HT-29 (cell line): ENCODE measurements at regions not wholly inside any gene's neighbourhood (a gene's known extent, or its start where the extent isn't known, plus 50 kb on each side); places are given as distances from the start of the nearest gene placed in this dataset.

Source experiments
- DNase-seq: peaks from one replicate; pipeline ENCODE4 v3.0.0-alpha.2; 2015; ENCODE audit warnings: low spot score

- DNase-seq: no peak
These were observed 517.9 kb downstream of the MTRR start for GRCh38 chr5:8386719-8387288.

- DNase-seq: no peak
These were observed 523.0 kb downstream of the MTRR start for GRCh38 chr5:8391911-8392310.

GRCh38 chr5:8393240-8393639, 524.3 kb downstream of the MTRR start:
- DNase-seq: no peak

GRCh38 chr5:8394965-8395364, 526.0 kb downstream of the MTRR start:
- DNase-seq: peak; percentile 52

- DNase-seq: no peak
These were observed 527.3 kb downstream of the MTRR start for GRCh38 chr5:8396246-8396645.

GRCh38 chr5:8396756-8397155, 527.8 kb downstream of the MTRR start:
- no peak for DNase-seq

- no peak for DNase-seq
These were observed 530.5 kb downstream of the MTRR start for GRCh38 chr5:8399471-8399870.

GRCh38 chr5:8408258-8408657, 539.3 kb downstream of the MTRR start:
- DNase-seq: no peak

GRCh38 chr5:8410618-8411017, 541.7 kb downstream of the MTRR start:
- no peak for DNase-seq

- DNase-seq: no peak
These were observed 545.0 kb downstream of the MTRR start for GRCh38 chr5:8413975-8414374.

GRCh38 chr5:8417316-8418048, 548.5 kb downstream of the MTRR start:
- DNase-seq: no peak

- no peak for DNase-seq
These were observed 549.1 kb downstream of the MTRR start for GRCh38 chr5:8418049-8418426.

- no peak for DNase-seq
These were observed 561.1 kb downstream of the MTRR start for GRCh38 chr5:8429778-8430758.

- no peak for DNase-seq
These were observed 565.6 kb downstream of the MTRR start for GRCh38 chr5:8434501-8434900.

- DNase-seq: no peak
These were observed 568.0 kb downstream of the MTRR start for GRCh38 chr5:8436924-8437323.

- DNase-seq: no peak
These were observed 576.2 kb downstream of the MTRR start for GRCh38 chr5:8445139-8445538.

- DNase-seq: no peak
These were observed 577.2 kb downstream of the MTRR start for GRCh38 chr5:8446179-8446578.

- no peak for DNase-seq
These were observed 587.9 kb downstream of the MTRR start for GRCh38 chr5:8456846-8457186.

GRCh38 chr5:8457187-8458037, 588.5 kb downstream of the MTRR start:
- peak; percentile 99 for DNase-seq

- peak; percentile 57 for DNase-seq
These were observed 589.1 kb downstream of the MTRR start for GRCh38 chr5:8458038-8458383.

GRCh38 chr5:8461543-8461942, 592.6 kb downstream of the MTRR start:
- no peak for DNase-seq

GRCh38 chr5:8462565-8462964, 593.6 kb downstream of the MTRR start:
- DNase-seq: no peak
